GM21529 (cell line): ENCODE measurements at regions not wholly inside any gene's neighbourhood (a gene's known extent, or its start where the extent isn't known, plus 50 kb on each side); places are given as distances from the start of the nearest gene placed in this dataset.
"Not testable (repeated sequence)": the region's sequence is repeated elsewhere in the genome, so short reads cannot be mapped to it uniquely, and the experiment has no call there.

ENCODE experiments used
- ATAC-seq: cut with Tn5 transposase; IDR thresholded peaks from one replicate; pipeline ENCODE4 v1.9.1; 2021; ENCODE audit not compliant: unreplicated experiment

DNA sequence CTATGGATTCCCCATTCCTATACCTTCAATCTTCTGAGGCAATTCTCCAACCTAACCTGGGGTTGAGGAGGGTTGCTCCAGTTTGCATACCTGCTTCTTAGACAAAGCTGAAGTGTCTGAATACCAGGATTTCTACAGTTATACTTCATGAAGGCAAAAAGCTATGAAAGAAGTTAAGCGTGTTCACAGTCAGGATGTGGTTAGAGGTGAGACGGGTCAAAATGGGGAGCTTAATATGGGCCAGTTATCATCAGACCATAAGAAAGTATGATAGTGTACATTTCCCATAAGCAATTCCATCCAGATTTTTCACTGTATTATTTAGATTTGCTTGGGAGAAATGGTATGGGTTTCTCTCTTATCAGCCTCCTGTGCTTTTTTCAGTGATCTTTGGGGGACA is 156.9 kb upstream of the FER start:
- no peak for ATAC-seq

DNA sequence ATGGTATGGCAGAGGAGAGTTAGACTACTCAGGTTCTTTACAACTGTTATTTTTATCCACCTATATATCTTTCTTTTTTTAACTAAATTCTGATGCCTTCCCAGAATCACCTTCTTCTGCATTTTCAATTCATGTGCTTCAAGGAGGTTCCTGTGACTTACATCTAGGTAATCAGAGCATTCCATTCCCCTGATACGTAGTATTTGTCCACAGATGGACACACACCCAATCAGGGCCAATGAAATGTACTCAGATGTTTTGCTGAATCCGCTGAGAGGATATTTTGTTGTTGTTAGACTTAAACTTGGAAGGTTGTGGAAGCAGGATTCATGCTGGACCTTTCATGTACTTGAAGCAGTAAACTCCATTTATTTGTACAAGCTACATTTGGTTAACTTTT is 159.4 kb upstream of the FER start:
- ATAC-seq: no peak

DNA sequence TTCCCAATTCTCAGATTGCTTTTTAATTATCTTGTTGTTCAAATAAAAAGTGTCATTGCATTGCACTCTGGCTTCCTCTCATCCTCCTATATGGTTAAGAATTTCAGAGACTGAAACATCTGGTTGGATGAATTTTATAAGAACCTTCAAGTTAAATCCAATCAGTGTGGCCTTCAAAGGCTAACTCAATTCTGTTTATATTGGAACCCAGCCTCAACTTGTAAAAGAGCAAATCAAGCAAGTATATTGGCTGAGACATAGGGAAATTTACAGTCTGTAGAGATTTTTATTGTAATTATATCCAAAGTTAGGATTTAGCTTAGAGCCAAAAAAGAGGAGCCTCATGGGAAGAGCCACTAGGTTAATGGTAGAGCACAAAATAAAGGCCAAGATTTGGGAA is 159.9 kb upstream of the FER start:
- ATAC-seq: no peak

DNA sequence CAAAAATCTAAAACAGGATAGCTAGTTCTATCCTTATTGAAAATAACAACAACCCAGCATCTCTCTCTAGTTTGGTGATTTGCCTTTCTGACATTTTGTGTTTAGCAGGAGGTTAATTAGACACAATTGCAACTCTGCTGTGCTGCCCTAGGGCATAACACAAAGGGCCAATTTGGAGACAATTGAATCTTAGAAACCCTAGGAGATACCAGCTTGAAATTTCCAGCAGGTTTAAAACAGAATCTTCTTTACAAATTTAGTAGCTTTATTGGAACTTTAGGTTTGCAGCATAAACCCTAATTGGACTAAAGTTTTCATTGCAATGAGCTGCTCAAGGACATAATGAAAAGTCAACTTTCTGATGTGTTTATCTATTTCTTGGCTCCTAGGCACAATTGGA is 166.7 kb upstream of the FER start:
- no peak for ATAC-seq

DNA sequence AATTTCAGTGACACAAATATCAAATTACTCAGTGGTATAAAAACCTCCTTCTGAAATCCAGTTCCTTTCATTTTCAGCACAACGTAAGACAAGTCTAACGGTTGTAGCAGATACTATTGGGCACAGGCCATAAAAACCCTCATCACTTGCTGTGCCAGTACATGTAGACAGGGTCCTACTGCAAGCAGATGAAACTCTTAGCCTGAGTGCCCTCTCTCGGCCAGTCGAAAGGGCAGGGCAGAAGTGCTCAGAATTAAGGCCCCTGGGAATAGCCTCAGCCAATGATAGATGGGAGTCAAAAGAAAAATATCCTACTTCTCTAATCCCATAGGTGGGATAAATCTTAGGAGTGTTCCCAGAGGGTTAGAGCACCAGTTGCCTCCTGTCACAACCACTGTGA is 168.5 kb upstream of the FER start:
- ATAC-seq: no peak

DNA sequence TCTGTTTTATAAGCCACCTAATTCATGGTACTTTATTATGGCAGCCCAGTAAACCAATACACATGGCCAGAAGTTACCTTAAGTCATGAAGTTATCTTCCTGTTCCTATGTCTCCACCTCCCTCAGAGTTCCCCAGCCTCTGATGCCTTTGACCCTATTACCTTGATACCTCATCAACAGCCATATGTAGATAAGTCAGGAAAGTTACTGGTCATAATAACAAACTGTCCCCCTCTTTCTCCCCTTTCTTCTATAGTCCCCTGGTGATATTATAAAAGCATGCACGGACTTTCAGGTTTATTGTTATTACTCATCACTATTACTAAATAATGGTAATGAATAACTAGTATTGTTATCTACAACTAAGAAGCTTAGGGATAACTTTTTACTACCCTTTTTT is 168.9 kb upstream of the FER start:
- ATAC-seq: no peak

DNA sequence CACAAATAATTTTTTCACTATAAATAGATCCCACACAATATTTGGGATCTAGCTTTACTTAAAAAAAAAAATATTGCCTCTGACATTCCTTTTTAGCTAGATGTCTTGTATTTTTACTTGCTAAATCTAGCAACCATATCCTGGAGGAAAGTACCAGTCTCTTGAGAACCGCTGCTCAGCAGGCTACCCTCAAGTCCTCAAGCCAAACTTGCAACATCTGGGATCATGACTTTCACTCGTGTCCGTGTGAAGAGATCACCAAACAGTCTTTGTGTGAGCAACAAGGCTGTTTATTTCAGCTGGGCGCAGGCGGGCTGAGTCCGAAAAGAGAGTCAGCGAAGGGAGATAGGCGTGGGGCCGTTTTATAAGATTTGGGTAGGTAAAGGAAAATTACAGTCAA is 180.3 kb upstream of the FER start:
- ATAC-seq: no peak

DNA sequence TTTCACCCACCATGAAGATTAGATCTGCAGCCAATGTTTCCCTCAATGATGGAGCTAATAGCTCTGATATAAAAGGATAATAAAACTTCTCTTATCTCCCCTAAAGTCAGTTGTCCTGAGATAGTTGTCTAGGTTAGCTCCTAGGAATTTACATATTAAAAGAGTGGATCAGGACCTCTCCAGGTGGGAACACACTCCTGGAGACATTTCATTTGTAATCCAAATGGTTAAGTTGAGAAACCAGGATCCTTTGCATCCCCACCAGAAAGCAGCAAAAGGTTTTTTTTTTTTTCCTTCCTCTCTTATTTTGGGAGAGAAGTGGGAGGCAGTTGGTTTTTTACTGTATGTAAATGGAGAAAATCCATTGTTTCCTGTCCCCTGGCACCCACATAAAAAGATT is 182.5 kb upstream of the FBXL17 start:
- ATAC-seq: no peak

DNA sequence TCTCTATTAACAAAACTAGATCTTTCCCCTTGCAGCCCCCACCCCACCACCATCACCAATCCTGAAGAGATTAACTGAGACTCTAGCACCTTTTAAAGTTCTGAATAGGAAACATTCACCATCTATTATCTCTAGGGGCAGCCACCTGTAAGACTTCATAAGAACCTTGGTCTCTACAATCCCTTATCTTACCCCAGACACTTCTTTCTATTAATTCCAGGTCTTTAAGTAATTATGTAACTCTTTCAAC is 180.2 kb upstream of the FBXL17 start:
- no peak for ATAC-seq

DNA sequence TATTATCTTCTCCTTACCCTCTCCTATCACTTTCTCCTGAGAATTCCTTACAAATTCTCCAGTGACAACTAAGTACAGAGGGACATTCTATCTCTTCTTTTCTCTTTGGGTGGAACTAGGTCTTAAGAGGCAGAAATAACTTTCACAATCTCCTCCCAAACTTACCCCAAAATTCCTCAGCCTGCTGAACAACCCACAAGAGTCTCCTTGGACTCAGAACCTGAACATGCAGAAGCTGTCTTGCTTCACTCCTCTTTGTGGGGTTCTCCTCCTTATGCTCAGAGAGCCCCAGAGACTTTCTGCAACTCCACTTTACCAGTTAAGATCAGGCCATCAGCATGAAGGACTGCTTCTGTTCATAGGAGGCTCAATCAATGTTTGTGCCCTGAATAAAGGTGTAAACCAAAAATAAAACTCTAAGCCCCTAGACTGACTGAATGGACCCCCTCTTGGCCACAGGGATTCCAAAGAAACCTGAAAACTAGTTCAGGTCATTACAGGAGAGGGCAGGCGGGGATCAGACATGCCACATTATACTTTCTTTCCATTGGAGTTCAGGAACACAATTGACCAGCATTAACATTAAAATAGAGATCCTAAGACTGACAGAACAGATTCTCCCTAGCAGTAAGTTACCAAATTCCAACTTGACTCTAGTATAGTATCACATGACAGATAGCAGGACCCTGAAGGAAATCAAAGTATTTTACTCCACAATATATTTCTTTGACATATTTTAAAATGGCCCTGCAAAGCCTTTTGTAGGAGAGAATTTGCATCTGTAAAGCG is 179.7 kb upstream of the FBXL17 start:
- ATAC-seq: no peak

DNA sequence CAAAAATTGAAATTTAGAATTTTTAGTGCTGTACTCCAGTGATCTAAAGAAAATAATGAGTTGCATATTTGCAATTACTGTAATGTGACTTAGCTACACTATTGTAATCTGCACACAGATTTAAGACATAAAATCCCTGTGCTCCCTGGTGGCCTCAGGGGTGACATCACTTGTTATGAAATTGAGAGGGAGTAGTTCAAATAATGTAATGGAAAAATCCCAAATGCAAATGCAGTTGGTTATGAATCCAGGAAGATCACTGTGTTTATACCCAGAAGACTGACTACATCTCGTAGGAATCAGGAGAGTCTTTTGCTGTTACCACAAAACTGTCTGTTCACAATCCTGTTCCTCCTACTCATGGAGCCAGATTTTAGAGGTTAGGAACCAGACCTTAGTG is 178.7 kb upstream of the FBXL17 start:
- no peak for ATAC-seq

DNA sequence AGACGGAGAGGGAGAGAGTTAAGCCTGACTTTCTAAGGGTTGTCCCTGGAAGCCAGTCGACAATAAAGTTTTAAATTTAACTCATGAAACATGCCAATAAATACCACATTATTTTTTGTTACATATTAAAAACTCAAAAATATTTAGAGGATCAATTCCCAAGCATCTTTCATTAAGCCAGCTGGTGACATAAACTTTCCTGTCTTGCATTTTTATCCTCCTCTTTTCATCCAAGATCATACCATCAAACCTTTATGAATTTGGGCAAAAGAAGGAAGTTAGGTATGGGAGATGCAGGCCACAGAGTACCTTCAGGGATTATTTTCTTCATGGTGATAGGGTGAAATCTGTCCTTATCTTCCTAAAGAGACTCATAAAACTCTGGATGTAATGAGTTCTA is 178.3 kb upstream of the FBXL17 start:
- no peak for ATAC-seq

DNA sequence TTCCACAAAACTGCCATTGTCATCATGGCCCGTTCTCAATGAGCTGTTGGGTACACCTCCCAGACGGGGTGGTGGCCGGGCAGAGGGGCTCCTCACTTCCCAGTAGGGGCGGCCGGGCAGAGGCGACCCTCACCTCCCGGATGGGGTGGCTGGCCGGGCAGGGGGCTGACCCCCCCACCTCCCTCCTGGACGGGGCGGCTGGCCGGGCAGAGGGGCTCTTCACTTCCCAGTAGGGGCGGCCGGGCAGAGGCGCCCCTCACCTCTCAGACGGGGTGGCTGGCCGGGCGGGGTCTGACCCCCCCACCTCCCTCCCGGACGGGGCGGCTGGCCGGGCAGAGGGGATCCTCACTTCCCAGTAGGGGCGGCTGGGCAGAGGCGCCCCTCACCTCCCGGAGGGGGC is 176.9 kb upstream of the FBXL17 start:
- ATAC-seq: not testable (repeated sequence)

DNA sequence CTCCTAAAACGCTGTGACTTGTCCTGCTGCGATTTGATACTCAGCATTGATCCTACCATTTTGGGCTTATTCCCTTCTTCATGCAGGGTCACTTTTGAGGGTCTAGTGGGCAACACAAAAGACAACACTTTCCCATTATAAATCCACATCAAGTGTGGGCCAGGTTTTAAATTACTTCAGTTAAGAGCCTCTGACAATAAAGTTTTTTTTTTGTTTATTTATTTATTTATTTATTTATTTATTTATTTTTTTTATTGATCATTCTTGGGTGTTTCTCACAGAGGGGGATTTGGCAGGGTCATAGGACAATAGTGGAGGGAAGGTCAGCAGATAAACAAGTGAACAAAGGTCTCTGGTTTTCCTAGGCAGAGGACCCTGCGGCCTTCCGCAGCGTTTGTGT is 176.2 kb upstream of the FBXL17 start:
- ATAC-seq: not testable (repeated sequence)

DNA sequence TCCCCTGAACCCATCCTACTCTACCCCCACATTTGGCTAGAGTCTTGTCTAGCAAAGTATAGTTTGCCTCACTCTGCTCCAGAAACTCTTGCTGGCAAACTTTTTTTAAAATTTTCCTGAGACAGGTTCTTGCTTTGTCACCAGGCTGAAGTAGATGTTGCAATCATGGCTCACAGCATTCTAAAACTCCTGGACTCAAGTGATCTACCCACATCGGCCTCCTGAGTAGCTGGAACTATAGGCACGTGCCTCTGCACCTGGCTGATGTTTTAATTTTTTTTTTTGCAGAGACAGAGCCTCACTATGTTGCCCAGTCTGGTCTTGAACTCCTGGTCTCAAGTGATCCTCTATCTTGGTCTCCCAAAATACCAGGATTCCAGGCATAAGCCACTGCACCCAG is 175.8 kb upstream of the FBXL17 start:
- ATAC-seq: no peak

DNA sequence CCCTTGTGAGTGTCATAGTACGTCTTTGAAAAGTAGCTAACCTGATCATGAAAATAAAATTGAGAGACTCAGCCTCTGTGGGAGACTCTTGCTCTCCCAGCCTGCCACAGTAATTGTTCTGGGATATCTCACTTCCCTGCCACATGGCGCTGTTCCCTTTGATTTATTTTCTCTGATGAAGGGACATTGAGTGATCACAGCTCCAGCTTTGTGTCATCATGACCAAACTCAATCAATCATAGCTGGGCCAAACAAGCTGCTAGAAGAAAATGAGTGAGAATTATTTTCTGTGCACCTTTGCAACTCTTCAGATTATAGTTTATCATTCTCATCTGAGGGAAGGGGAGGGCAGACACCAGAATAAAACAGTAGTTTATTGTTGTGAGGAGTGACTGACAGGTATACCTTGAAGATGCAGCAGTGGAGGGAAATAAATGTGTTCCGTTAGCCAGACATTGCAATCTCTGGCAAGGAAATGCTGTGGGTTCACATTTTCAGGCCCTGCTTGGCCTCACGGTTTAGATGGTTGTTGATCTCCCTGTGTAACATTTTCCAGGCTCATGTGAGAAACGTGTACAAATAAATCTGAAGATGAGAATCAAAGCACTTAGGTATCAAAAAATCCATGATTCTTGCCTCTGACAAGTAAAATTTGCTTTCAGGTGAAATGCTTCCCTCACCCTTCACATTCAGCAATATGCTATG is 174.7 kb upstream of the FBXL17 start:
- no peak for ATAC-seq

DNA sequence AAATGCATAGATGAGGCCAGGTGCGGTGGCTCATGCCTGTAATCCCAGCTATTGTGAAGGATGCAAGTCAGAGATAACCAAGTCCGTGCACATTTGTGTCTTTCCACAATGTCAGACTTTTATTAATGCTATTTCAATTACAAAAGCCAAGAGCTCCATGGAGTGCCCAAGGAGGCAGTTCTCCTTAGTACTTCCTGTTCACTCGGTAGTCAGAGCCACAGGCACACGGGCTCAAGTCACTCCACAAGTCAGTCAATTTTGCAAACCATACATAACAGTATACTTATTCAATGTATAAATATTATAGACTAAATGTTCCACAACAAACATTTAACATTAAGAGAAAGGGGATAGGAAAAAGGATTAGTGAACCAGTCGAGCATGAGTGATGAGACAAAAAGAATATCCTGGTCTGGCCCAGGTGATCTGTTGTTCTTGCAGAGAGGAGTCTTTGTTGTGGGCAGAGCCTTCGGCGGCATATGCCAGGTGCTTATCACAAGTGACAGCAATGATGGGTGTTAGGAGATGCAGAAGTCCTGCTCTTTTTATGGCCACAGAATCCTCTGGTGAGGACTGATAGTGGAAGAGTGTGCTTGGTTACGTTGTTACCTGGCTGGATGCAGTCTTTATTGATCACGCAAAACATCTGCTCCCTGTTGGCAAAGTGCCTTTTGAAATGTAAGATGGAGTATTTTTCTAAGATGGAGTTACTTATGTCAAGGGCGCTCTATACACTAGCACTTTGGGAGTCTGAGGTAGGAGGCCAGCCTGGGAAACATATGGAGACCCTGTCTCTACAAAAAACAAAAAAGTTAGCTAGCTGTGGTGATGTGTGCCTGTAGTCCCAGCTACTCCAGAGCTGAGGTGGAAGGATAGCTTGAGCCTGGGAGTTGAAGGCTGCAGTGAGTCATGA is 167.0 kb upstream of the FBXL17 start:
- ATAC-seq: no peak

DNA sequence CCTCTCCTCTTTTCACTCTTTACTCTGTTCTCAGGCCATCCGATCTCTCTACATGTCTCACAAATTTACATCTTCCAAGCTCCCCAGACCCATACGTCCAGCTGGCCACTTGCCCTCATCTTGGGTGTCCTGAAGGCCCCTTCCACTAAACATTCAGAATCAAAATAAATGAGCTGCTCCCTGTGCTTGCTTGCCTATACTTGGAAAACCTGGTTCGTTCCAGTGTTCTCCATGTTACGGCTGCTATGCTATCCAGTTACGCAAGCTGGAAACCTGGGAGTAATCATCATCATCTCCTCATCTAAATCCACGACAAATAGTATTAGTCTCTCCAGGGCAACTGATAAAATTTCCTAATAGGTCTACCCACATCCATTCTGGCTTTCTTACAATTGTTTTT is 165.0 kb upstream of the FBXL17 start:
- no peak for ATAC-seq

DNA sequence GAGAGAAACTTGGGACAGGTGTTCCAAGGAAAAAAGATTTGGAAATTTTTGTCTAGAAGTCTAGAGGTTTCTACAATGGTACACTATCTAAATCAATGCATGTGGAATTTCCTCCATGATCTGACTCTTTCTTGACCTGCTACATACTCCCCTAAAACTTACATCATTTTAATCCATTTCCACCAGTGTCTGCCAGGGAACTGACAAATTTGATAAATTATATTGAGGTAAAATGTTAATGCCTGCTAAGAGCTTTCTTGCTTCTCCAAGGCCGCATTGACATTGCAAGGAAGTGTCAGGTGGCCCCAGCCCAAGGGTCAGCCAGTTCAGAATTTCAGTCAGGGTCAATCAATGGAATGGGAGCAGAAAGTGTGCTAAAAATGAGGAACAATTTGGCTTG is 163.4 kb upstream of the FBXL17 start:
- no peak for ATAC-seq

DNA sequence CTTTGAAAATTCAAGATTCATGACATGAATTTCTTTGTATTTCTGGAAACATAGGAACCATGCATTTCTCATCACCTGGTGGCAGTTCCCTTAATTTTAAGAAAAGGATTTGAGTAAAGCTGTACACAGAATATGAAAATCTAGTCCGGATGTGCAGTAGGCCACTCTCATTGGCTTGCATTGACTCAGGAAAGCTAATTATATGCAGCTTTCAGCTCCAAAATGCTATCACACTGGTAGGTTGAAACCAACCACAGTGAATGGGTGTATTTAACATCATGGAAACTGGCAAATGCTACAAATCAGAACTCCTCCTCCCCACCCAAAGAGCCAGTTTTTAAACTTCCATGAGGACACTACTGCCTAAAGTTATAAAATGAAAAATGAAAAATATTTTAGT is 161.6 kb upstream of the FBXL17 start:
- peak; percentile 77 for ATAC-seq

DNA sequence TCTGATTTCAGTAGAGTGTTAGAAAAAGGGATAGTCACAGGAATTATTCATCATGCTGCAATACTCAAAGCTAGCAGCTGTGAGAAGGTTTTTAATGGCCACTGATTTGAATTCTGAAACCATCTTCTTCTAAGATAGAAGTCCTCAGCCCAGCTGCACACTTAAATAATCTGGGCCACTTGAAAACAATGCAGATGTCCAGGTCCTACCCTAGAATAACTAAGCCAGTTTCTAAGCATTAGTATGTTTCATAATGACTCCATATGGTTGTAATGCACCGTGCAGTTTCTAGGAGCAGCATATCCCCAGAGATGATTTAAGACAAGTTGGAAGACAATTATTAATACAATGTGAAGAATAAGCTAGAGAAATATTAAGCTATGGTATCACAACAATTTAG is 159.9 kb upstream of the FBXL17 start:
- ATAC-seq: peak; percentile 77

DNA sequence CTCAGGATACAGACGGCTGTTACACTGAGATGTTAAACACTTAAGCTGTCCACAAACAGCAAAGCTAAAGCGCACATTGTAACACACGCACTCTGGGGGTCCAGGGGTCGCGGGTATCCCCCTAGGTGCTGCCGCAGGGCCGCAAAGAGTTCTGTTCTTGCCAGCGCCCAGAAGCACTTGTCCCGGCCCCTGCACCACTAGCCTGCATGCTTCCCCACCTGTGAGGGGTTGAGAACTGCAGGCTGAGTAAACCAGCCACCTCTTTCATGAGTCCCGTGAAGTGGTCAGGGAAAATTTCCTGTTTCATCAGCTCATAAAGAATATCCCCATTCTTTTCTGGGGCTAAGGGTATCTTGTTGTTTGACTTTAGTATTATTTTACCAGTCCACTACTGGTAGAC is 154.4 kb upstream of the FBXL17 start:
- ATAC-seq: no peak
